GM20000 (cell line): ENCODE measurements at regions not wholly inside any gene's neighbourhood (a gene's known extent, or its start where the extent isn't known, plus 50 kb on each side); places are given as distances from the start of the nearest gene placed in this dataset.

Experiments used
- DNase-seq: peaks from one replicate; pipeline ENCODE4 v3.0.0; 2012; ENCODE audit warnings: low spot score
- TF ChIP-seq, protein P1 (sequence below): IDR thresholded peaks from 2 replicates; pipeline ENCODE4 v1.5.1; 2012; ENCODE audit warnings: mild to moderate bottlenecking, control low read depth; ENCODE audit errors: extremely low read depth, missing control alignments

GRCh38 chr4:31983246-31983645, 1263.1 kb downstream of the PCDH7 start:
- TF ChIP-seq, protein P1, sequence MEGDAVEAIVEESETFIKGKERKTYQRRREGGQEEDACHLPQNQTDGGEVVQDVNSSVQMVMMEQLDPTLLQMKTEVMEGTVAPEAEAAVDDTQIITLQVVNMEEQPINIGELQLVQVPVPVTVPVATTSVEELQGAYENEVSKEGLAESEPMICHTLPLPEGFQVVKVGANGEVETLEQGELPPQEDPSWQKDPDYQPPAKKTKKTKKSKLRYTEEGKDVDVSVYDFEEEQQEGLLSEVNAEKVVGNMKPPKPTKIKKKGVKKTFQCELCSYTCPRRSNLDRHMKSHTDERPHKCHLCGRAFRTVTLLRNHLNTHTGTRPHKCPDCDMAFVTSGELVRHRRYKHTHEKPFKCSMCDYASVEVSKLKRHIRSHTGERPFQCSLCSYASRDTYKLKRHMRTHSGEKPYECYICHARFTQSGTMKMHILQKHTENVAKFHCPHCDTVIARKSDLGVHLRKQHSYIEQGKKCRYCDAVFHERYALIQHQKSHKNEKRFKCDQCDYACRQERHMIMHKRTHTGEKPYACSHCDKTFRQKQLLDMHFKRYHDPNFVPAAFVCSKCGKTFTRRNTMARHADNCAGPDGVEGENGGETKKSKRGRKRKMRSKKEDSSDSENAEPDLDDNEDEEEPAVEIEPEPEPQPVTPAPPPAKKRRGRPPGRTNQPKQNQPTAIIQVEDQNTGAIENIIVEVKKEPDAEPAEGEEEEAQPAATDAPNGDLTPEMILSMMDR: no peak
- DNase-seq: no peak

DNA sequence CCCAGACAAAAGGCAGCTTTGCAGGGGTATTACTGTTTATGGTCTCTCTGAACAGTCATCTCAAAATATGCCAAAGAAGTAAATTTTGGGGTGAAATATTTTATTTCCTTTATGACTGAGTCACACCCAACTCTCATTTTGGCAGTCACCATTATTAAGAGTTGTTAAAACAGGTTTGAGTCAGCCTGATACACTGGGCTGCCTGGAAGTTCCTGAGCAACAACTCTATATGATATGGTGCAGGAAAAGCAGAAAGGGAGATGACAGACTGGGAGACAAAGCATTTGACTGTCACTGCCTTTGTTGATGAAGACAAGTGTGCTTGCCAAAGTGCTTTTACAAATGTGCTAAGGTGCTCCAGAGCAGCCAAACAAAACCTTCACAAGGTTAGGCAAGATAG, 1263.5 kb downstream of the PCDH7 start:
- TF ChIP-seq, protein P1: no peak
- DNase-seq: no peak

- TF ChIP-seq, protein P1: no peak
- no peak for DNase-seq
Observed at GRCh38 chr4:31984872-31985271, 1264.7 kb downstream of the PCDH7 start.

DNA sequence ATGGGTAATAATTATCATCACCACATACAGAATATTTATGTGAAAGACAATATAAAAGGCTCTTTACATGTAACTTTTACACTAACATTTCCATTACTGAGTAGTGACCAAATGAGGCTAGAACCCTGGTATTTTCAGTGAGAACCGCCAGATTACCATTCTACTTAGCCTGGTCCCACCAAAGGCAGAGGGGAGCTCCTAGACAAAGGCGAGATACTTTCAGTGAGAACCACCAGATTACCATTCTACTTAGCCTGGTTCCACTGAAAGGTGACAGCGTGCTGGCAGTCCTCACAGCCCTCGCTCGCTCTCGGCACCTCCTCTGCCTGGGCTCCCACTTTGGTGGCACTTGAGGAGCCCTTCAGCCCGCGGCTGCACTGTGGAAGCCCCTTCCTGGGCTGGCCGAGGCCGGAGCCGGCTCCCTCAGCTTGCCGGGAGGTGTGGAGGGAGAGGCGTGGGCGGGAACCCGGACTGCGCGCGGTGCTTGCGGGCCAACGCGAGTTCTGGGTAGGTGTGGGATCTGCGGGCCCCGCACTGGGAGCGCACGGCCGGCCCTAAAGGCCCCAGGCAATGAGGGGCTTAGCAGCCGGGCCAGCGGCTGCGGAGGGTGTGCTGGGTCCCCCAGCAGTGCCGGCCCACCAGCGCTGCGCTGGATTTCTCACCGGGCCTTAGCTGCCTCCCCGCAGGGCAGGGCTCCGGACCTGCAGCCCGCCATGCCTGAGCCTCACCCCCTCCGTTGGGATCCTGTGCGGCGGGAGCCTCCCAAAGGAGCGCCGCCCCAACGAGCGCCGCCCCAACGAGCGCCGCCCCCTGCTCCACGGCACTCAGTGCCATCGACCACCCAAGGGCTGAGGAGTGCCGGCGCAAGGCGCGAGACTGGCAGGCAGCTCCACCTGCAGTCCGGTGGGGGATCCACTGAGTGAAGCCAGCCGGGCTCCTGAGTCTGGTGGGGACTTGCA, 1276.1 kb downstream of the PCDH7 start:
- no peak for DNase-seq
- TF ChIP-seq, protein P1: no peak

GRCh38 chr4:31998807-31999206, 1278.6 kb downstream of the PCDH7 start:
- TF ChIP-seq, protein P1: no peak
- no peak for DNase-seq

GRCh38 chr4:31999848-32000247, 1279.7 kb downstream of the PCDH7 start:
- TF ChIP-seq, protein P1: no peak
- no peak for DNase-seq

DNA sequence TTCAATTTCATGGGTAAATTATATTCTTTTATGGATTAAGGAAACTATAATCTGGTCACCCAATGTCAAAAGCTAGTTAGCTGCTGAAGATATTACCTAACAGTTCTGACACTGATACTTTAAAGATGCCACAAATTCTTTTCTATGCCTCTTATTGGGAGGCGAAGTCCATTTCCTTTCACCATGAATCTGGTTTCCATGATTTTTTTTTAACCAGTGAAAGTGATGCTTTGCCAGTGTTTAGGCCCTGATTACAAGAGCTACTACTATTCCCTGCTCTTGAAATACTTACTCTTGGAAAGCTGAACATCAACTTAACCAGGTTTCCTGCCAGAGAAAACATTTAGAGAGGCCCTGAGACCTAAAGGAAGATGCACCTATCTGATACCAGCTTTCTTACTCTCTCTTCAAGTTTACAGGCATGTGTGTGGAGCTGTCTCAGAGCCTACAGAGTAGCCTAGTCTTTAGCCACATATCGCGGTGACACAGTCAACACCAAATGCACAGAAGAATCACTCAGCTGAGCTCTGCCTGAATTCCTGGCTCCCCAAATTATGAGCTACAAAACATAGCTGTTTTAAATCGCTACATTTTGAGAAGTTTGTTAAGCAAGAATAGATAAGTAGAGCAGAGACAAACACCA, 1280.8 kb downstream of the PCDH7 start:
- TF ChIP-seq, protein P1: no peak
- DNase-seq: no peak
